WTC11 (cell line): ENCODE measurements at regions not wholly inside any gene's neighbourhood (a gene's known extent, or its start where the extent isn't known, plus 50 kb on each side); places are given as distances from the start of the nearest gene placed in this dataset.
A peak's percentile ranks its signal among the peaks of the same experiment; 100 is the strongest.

Experiments
- ATAC-seq: fragments of 200-7000 bp; cut with Tn5 transposase; 2 replicates; pipeline ENCODE4 v1.10.0; 2021; ENCODE audit warnings: mild to moderate bottlenecking, moderate library complexity
- CTCF ChIA-PET: fragments of 300-600 bp; sonication (Branson Sonifier 250); formaldehyde crosslinking; loops from one replicate; lab custom pipeline; 2021; ENCODE audit warnings: antibody characterized with exemption; lab: Charles Lee
- POLR2A ChIA-PET: fragments of 350-600 bp; sonication (Branson Sonifier 250); formaldehyde crosslinking; loops from one replicate; lab custom pipeline; 2021; ENCODE audit warnings: antibody characterized with exemption; lab: Charles Lee
- DNase-seq: peaks from one replicate; pipeline ENCODE4 v3.0.0; 2021; ENCODE audit warnings: low spot score
- H3K27ac Mint-ChIP-seq: 2 replicates; pipeline ENCODE4 v1.8.0; 2021; ENCODE audit warnings: mixed read lengths
- H3K27me3 Mint-ChIP-seq: 2 replicates; pipeline ENCODE4 v1.8.0; 2021; ENCODE audit warnings: low read depth, mild to moderate bottlenecking, moderate library complexity, mixed read lengths
- H3K36me3 Mint-ChIP-seq: 2 replicates; pipeline ENCODE4 v1.8.0; 2021; ENCODE audit warnings: mixed read lengths
- H3K4me1 Mint-ChIP-seq: 2 replicates; pipeline ENCODE4 v1.8.0; 2022; ENCODE audit warnings: mixed read lengths
- H3K4me3 Mint-ChIP-seq: 2 replicates; pipeline ENCODE4 v1.8.0; 2021; ENCODE audit warnings: mild to moderate bottlenecking, moderate library complexity, mixed read lengths
- H3K9me3 Mint-ChIP-seq: 2 replicates; pipeline ENCODE4 v1.8.0; 2021; ENCODE audit warnings: mixed read lengths
- AFF4 ChIP-seq: sonication (generic); formaldehyde crosslinking; IDR thresholded peaks from 2 replicates; pipeline ENCODE4 v1.8.1; 2023; ENCODE audit warnings: mild to moderate bottlenecking, missing genetic modification reagents, borderline replicate concordance
- AR ChIP-seq: fragments of 250-450 bp; sonication (Bioruptor Pico); IDR thresholded peaks from 2 replicates; pipeline ENCODE4 v1.9.0; 2021; ENCODE audit warnings: mild to moderate bottlenecking
- E2F5 ChIP-seq: sonication (generic); formaldehyde crosslinking; IDR thresholded peaks from 2 replicates; pipeline ENCODE4 v1.8.1; 2022; ENCODE audit warnings: mild to moderate bottlenecking, moderate library complexity, missing genetic modification reagents
- EMX1 ChIP-seq: fragments of 250-450 bp; sonication (Bioruptor Pico); IDR thresholded peaks from 2 replicates; pipeline ENCODE4 v1.8.0; 2021; ENCODE audit warnings: mild to moderate bottlenecking
- GABPB1 ChIP-seq: sonication (generic); formaldehyde crosslinking; IDR thresholded peaks from 2 replicates; pipeline ENCODE4 v1.8.1; 2023; ENCODE audit warnings: mild to moderate bottlenecking, missing genetic modification reagents
- JAZF1 ChIP-seq: fragments of 250-450 bp; sonication (Bioruptor Pico); IDR thresholded peaks from 2 replicates; pipeline ENCODE4 v1.9.0; 2021; ENCODE audit warnings: moderate library complexity, mild to moderate bottlenecking, inconsistent platforms
- KAT7 ChIP-seq: sonication (generic); formaldehyde crosslinking; IDR thresholded peaks from 2 replicates; pipeline ENCODE4 v1.8.1; 2023; ENCODE audit warnings: missing genetic modification reagents, mild to moderate bottlenecking, borderline replicate concordance
- NR1H2 ChIP-seq: sonication (generic); formaldehyde crosslinking; IDR thresholded peaks from 2 replicates; pipeline ENCODE4 v1.9.0; 2021; ENCODE audit warnings: mild to moderate bottlenecking, moderate library complexity, missing genetic modification reagents
- RELA ChIP-seq: sonication (generic); formaldehyde crosslinking; IDR thresholded peaks from 2 replicates; pipeline ENCODE4 v1.8.1; 2022; ENCODE audit warnings: missing genetic modification reagents, mild to moderate bottlenecking, borderline replicate concordance
- ZBTB43 ChIP-seq: sonication (generic); formaldehyde crosslinking; IDR thresholded peaks from 2 replicates; pipeline ENCODE4 v1.8.1; 2023; ENCODE audit warnings: mild to moderate bottlenecking, missing genetic modification reagents
- ZMAT4 ChIP-seq: fragments of 250-450 bp; sonication (Bioruptor Pico); IDR thresholded peaks from 2 replicates; pipeline ENCODE4 v1.9.0; 2021; ENCODE audit warnings: mild to moderate bottlenecking
- ZNF219 ChIP-seq: sonication (generic); formaldehyde crosslinking; IDR thresholded peaks from 2 replicates; pipeline ENCODE4 v1.8.0; 2023; ENCODE audit warnings: missing genetic modification reagents, mild to moderate bottlenecking, borderline replicate concordance
- ZNF396 ChIP-seq: fragments of 250-450 bp; sonication (Bioruptor Pico); IDR thresholded peaks from 2 replicates; pipeline ENCODE4 v1.8.0; 2021; ENCODE audit warnings: mild to moderate bottlenecking, moderate library complexity, borderline replicate concordance
- TF ChIP-seq, protein P1 (sequence below): sonication (generic); formaldehyde crosslinking; IDR thresholded peaks from 2 replicates; pipeline ENCODE4 v1.8.1; 2022; ENCODE audit warnings: low read depth, missing genetic modification reagents, borderline replicate concordance
- TF ChIP-seq, protein P2 (sequence below): fragments of 250-450 bp; sonication (Bioruptor Pico); IDR thresholded peaks from 2 replicates; pipeline ENCODE4 v2.1.2; 2022; ENCODE audit warnings: mild to moderate bottlenecking, moderate library complexity
- TF ChIP-seq, protein P3 (sequence below): sonication (generic); formaldehyde crosslinking; IDR thresholded peaks from 2 replicates; pipeline ENCODE4 v1.8.1; 2022; ENCODE audit warnings: low read depth, mild to moderate bottlenecking, moderate library complexity, missing genetic modification reagents, borderline replicate concordance

DNA sequence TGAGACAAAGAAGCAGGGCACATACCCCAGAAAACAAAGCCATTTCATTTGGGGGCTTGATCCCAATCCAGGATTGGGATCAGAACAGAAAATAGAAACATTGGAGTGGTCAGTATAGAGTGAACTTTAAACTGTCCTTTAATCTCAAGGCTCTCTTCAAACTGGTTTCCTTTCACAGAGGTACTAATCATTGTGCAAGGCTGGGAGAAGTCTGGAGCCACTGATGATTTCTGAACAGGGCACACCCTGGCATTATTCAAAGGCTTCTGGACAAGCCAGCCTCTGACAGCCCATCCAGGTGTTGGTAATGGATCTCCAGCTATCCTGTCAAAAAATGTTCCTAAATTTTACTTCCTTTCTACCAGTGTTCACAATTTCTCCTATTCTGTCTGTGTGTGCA lies 244.5 kb downstream of the DDX3Y start:
- DNase-seq: no peak
- Mint-ChIP-seq H3K4me1 (peaks cover 23% of the 10 kb centered on the region), H3K36me3 (no peaks in the 10 kb centered on the region)
- TF ChIP-seq NR1H2: no peak
- no peak for TF ChIP-seq EMX1 (CRISPR knock-in tag)
- TF ChIP-seq KAT7: no peak
- TF ChIP-seq AR: no peak
- TF ChIP-seq, protein P1, sequence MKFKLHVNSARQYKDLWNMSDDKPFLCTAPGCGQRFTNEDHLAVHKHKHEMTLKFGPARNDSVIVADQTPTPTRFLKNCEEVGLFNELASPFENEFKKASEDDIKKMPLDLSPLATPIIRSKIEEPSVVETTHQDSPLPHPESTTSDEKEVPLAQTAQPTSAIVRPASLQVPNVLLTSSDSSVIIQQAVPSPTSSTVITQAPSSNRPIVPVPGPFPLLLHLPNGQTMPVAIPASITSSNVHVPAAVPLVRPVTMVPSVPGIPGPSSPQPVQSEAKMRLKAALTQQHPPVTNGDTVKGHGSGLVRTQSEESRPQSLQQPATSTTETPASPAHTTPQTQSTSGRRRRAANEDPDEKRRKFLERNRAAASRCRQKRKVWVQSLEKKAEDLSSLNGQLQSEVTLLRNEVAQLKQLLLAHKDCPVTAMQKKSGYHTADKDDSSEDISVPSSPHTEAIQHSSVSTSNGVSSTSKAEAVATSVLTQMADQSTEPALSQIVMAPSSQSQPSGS: no peak
- TF ChIP-seq ZBTB43 (CRISPR knock-in tag): no peak
- TF ChIP-seq RELA (CRISPR knock-in tag): no peak
- no peak for TF ChIP-seq AFF4 (CRISPR knock-in tag)
- TF ChIP-seq ZMAT4 (CRISPR knock-in tag): no peak
- no peak for TF ChIP-seq JAZF1 (CRISPR knock-in tag)
- TF ChIP-seq E2F5: no peak
- TF ChIP-seq GABPB1 (CRISPR knock-in tag): no peak
- TF ChIP-seq ZNF219 (CRISPR knock-in tag): no peak
- no peak for TF ChIP-seq ZNF396 (CRISPR knock-in tag)
- TF ChIP-seq, protein P2, sequence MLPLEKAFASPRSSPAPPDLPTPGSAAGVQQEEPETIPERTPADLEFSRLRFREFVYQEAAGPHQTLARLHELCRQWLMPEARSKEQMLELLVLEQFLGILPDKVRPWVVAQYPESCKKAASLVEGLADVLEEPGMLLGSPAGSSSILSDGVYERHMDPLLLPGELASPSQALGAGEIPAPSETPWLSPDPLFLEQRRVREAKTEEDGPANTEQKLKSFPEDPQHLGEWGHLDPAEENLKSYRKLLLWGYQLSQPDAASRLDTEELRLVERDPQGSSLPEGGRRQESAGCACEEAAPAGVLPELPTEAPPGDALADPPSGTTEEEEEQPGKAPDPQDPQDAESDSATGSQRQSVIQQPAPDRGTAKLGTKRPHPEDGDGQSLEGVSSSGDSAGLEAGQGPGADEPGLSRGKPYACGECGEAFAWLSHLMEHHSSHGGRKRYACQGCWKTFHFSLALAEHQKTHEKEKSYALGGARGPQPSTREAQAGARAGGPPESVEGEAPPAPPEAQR (CRISPR knock-in tag): no peak
- TF ChIP-seq, protein P3, sequence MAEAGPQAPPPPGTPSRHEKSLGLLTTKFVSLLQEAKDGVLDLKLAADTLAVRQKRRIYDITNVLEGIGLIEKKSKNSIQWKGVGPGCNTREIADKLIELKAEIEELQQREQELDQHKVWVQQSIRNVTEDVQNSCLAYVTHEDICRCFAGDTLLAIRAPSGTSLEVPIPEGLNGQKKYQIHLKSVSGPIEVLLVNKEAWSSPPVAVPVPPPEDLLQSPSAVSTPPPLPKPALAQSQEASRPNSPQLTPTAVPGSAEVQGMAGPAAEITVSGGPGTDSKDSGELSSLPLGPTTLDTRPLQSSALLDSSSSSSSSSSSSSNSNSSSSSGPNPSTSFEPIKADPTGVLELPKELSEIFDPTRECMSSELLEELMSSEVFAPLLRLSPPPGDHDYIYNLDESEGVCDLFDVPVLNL (CRISPR knock-in tag): no peak
- TF ChIP-seq, all 79 proteins: peak for 0
- H3K27ac Mint-ChIP-seq: peak overlapping the region; percentile 27; the same call in 1 of the 2 replicates
- peaks cover 4% of the 10 kb centered on the region; the same call in 1 of the 2 replicates for H3K9me3 Mint-ChIP-seq
- ChIA-PET CTCF (no interaction called here), POLR2A (no interaction called here)
- H3K4me3 Mint-ChIP-seq: no peak overlapping the region
- no peaks in the 10 kb centered on the region for H3K27me3 Mint-ChIP-seq
- no peak for ATAC-seq
